ENCODE measurements at regions not wholly inside any gene's neighbourhood (a gene's known extent, or its start where the extent isn't known, plus 50 kb on each side); places are given as distances from the start of the nearest gene placed in this dataset.

DNA sequence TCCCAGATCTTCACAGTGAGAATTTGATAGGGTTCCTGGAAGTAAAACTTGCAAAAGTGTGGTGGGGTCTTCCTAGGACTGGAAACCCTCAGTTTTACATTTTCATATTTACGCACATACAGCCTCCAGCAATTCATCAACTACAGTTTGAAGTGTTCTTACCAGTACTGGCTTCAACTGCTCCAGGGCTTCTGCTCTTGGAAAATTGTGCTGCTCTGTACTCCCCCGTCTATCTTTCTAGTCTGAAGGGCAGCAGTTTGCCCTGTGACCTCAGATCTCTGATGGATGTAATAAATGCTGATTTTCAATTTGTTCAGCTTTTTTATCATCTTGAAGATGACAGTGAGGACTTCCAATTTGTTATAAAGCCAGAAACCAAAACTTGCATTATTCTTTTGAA is 458.9 kb upstream of the FSTL5 start:
- TF ChIP-seq, protein P1, sequence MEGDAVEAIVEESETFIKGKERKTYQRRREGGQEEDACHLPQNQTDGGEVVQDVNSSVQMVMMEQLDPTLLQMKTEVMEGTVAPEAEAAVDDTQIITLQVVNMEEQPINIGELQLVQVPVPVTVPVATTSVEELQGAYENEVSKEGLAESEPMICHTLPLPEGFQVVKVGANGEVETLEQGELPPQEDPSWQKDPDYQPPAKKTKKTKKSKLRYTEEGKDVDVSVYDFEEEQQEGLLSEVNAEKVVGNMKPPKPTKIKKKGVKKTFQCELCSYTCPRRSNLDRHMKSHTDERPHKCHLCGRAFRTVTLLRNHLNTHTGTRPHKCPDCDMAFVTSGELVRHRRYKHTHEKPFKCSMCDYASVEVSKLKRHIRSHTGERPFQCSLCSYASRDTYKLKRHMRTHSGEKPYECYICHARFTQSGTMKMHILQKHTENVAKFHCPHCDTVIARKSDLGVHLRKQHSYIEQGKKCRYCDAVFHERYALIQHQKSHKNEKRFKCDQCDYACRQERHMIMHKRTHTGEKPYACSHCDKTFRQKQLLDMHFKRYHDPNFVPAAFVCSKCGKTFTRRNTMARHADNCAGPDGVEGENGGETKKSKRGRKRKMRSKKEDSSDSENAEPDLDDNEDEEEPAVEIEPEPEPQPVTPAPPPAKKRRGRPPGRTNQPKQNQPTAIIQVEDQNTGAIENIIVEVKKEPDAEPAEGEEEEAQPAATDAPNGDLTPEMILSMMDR (IDR thresholded peaks at IDR 0.05): no peak
- TF ChIP-seq POLR2AphosphoS5 (IDR thresholded peaks at IDR 0.05; ENCODE audit: low read depth, low read length) (no peak), SIN3A (IDR thresholded peaks at IDR 0.05; ENCODE audit: borderline replicate concordance, insufficient read depth, low read depth, low read length) (no peak)

Measured in Panc1 (cell line).